Esophagus muscularis mucosa (tissue), 4 donors: ENCODE measurements at regions not wholly inside any gene's neighbourhood (a gene's known extent, or its start where the extent isn't known, plus 50 kb on each side); places are given as distances from the start of the nearest gene placed in this dataset.
"Not testable (repeated sequence)": the region's sequence is repeated elsewhere in the genome, so short reads cannot be mapped to it uniquely, and the experiment has no call there.

ENCODE experiments used
- DNase-seq: peaks from one replicate; pipeline ENCODE4 v3.0.0-alpha.2; 2017; ENCODE audit errors: extremely low spot score
- H3K27ac ChIP-seq, 4 donors: fragments of 200-600 bp; sonication (generic); replicated peaks in 1 of 4; 1 replicate in 3 of 4; 2 replicates in 1 of 4; pipeline ENCODE4 v1.5.1; 2016 to 2019; ENCODE audit warnings: mild to moderate bottlenecking in 1 of 4
- H3K27me3 ChIP-seq, 4 donors: fragments of 200-600 bp; sonication (generic); one replicate each; pipeline versions ENCODE4 v1.5.1 to v1.6.0; 2016 to 2019
- H3K36me3 ChIP-seq, 4 donors: fragments of 200-600 bp; sonication (generic); one replicate each; pipeline ENCODE4 v1.5.1; 2016 to 2019
- H3K4me1 ChIP-seq, 4 donors: fragments of 200-600 bp; sonication (generic); one replicate each; pipeline ENCODE4 v1.5.1; 2016 to 2019
- H3K4me3 ChIP-seq, 4 donors: fragments of 200-600 bp; sonication (generic); 1 replicate in 2 of 4; 2 replicates in 2 of 4; pipeline ENCODE4 v1.5.1; 2016 to 2019; ENCODE audit warnings: mild to moderate bottlenecking in 4 of 4, moderate library complexity in 1 of 4
- H3K9me3 ChIP-seq, 4 donors: fragments of 200-600 bp; sonication (generic); 1 replicate in 3 of 4; 2 replicates in 1 of 4; pipeline ENCODE4 v1.5.1; 2016 to 2019
- CTCF ChIP-seq, 3 experiments: fragments of 200-600 bp in 2 of 3; fragments of 450-650 bp in 1 of 3; sonication (generic) in 2 of 3; IDR thresholded peaks; one replicate each; pipeline ENCODE4 v1.5.1; 2017 to 2019; ENCODE audit warnings: antibody characterized with exemption in 3 of 3, mild to moderate bottlenecking in 2 of 3, moderate library complexity in 1 of 3
- EP300 ChIP-seq: sonication (generic); formaldehyde crosslinking; IDR thresholded peaks from one replicate; pipeline ENCODE4 v1.6.1; 2017; ENCODE audit warnings: antibody characterized with exemption
- POLR2A ChIP-seq: fragments of 450-650 bp; IDR thresholded peaks from one replicate; pipeline ENCODE4 v1.6.1; 2017; ENCODE audit warnings: antibody characterized with exemption, moderate library complexity, mild to moderate bottlenecking, low read depth
- POLR2AphosphoS5 ChIP-seq, 2 donors: sonication (generic); formaldehyde crosslinking; IDR thresholded peaks; one replicate each; pipeline ENCODE4 v1.6.1; 2017; ENCODE audit warnings: antibody characterized with exemption in 2 of 2
- WGBS: methylation state at CpG from one replicate; pipeline ENCODE4 v1.1.5; 2018; 5-methylcytosine and 5-hydroxymethylcytosine counted together
- intact Hi-C: fragments of 100-400 bp; cut with DNase I; formaldehyde crosslinking; loops from one replicate; pipeline ENCODE4 v1.15.1; 2023

GRCh38 chr1:76687307-76688175 lies 179.7 kb upstream of the ST6GALNAC5 start:
- H3K4me1 ChIP-seq = peaks cover 0 to 11% (median 3%) of the 10 kb centered on the region in 4 donors
- 33% methylated on average over 6 of the region's 6 CpGs for WGBS
- H3K9me3 ChIP-seq = peaks cover 0 to 4% (median under 1%) of the 10 kb centered on the region in 4 donors
- H3K36me3 ChIP-seq = no peaks in the 10 kb centered on the region
- no peak overlapping the region for H3K27ac ChIP-seq
- H3K4me3 ChIP-seq = no peak overlapping the region
- intact Hi-C loops = no loop called here
- TF ChIP-seq EP300 (no peak), CTCF (IDR thresholded peaks at IDR 0.05) (no peak)
- no peaks in the 10 kb centered on the region for H3K27me3 ChIP-seq
- no peak for DNase-seq

- 73% methylated on average over 3 of the region's 3 CpGs for WGBS
- intact Hi-C loops = no loop called here
- Histone ChIP-seq H3K27ac (no peak overlapping the region), H3K4me1 (peaks cover 0 to 11% (median 3%) of the 10 kb centered on the region in 4 donors), H3K36me3 (no peaks in the 10 kb centered on the region), H3K4me3 (no peak overlapping the region), H3K9me3 (peaks cover 0 to 9% (median 2%) of the 10 kb centered on the region in 4 donors), H3K27me3 (no peaks in the 10 kb centered on the region)
- TF ChIP-seq POLR2AphosphoS5 (IDR thresholded peaks at IDR 0.05) = no peak
- TF ChIP-seq EP300 = no peak
- TF ChIP-seq POLR2A = no peak
- TF ChIP-seq CTCF (IDR thresholded peaks at IDR 0.05) = no peak
- no peak for DNase-seq
Observed at GRCh38 chr1:76690766-76691165, 176.5 kb upstream of the ST6GALNAC5 start.

- TF ChIP-seq CTCF (IDR thresholded peaks at IDR 0.05) = no peak
- no peak for TF ChIP-seq POLR2A
- TF ChIP-seq EP300 = no peak
- TF ChIP-seq POLR2AphosphoS5 (IDR thresholded peaks at IDR 0.05) = no peak
- no peak for DNase-seq
- Histone ChIP-seq H3K9me3 (peaks cover 0 to 9% (median 2%) of the 10 kb centered on the region in 4 donors), H3K4me1 (no peaks in the 10 kb centered on the region), H3K27me3 (no peaks in the 10 kb centered on the region), H3K4me3 (no peak overlapping the region), H3K27ac (no peak overlapping the region), H3K36me3 (no peaks in the 10 kb centered on the region)
- intact Hi-C loops = no loop called here
- WGBS = 39% methylated on average over 2 of the region's 2 CpGs
Observed at GRCh38 chr1:76695535-76695934, 171.7 kb upstream of the ST6GALNAC5 start.

- Histone ChIP-seq H3K4me1 (no peaks in the 10 kb centered on the region), H3K27me3 (no peaks in the 10 kb centered on the region), H3K4me3 (no peak overlapping the region), H3K27ac (no peak overlapping the region), H3K9me3 (peaks cover 0 to 9% (median 1%) of the 10 kb centered on the region in 4 donors), H3K36me3 (no peaks in the 10 kb centered on the region)
- DNase-seq = no peak
- TF ChIP-seq CTCF (IDR thresholded peaks at IDR 0.05) (no peak), EP300 (no peak), POLR2A (no peak), POLR2AphosphoS5 (IDR thresholded peaks at IDR 0.05) (no peak)
- intact Hi-C loops = no loop called here
- 98% methylated on average over 3 of the region's 3 CpGs for WGBS
Observed at GRCh38 chr1:76697361-76697760, 169.9 kb upstream of the ST6GALNAC5 start.

- intact Hi-C loops, H3K36me3 ChIP-seq, H3K4me1 ChIP-seq, H3K27ac ChIP-seq, H3K9me3 ChIP-seq, H3K4me3 ChIP-seq, H3K27me3 ChIP-seq, DNase-seq: not testable (repeated sequence)
- 97% methylated on average over 20 of the region's 21 CpGs for WGBS
Observed at GRCh38 chr1:76699646-76700045, 167.6 kb upstream of the ST6GALNAC5 start.

- WGBS = 95% methylated on average over 12 of the region's 12 CpGs
- H3K4me3 ChIP-seq = not testable (repeated sequence)
Observed at GRCh38 chr1:76700200-76700599, 167.1 kb upstream of the ST6GALNAC5 start.

More at GRCh38 chr1:76700200-76700599, 167.1 kb upstream of the ST6GALNAC5 start:
- H3K27me3 ChIP-seq, DNase-seq, H3K36me3 ChIP-seq, H3K9me3 ChIP-seq, H3K27ac ChIP-seq, H3K4me1 ChIP-seq, intact Hi-C loops: not testable (repeated sequence)
